KMS-11 (cell line): ENCODE measurements at regions not wholly inside any gene's neighbourhood (a gene's known extent, or its start where the extent isn't known, plus 50 kb on each side); places are given as distances from the start of the nearest gene placed in this dataset.

ENCODE experiments used
- H2AFZ ChIP-seq: fragments of 200-600 bp; sonication (generic); 2 replicates; pipeline ENCODE4 v1.6.1; 2016; ENCODE audit warnings: antibody characterized with exemption, mixed run types, low read depth
- H3K27ac ChIP-seq: fragments of 200-600 bp; sonication (generic); 2 replicates; pipeline ENCODE4 v1.6.1; 2016; ENCODE audit warnings: mild to moderate bottlenecking, mixed run types
- H3K27me3 ChIP-seq: fragments of 200-600 bp; sonication (generic); 2 replicates; pipeline ENCODE4 v1.6.1; 2017; ENCODE audit warnings: mild to moderate bottlenecking, low read depth, mixed run types, moderate library complexity; ENCODE audit not compliant: insufficient read depth
- H3K36me3 ChIP-seq: fragments of 200-600 bp; sonication (generic); 2 replicates; pipeline ENCODE4 v1.6.1; 2017; ENCODE audit warnings: mild to moderate bottlenecking, mixed run types; ENCODE audit not compliant: insufficient read depth
- H3K4me1 ChIP-seq: fragments of 200-600 bp; sonication (generic); 2 replicates; pipeline ENCODE4 v1.6.1; 2016; ENCODE audit warnings: mild to moderate bottlenecking, low read depth, mixed run types; ENCODE audit not compliant: poor library complexity, severe bottlenecking
- H3K4me2 ChIP-seq: fragments of 200-600 bp; sonication (generic); 2 replicates; pipeline ENCODE4 v1.7.0; 2016; ENCODE audit warnings: mild to moderate bottlenecking, mixed run types
- H3K4me3 ChIP-seq: fragments of 200-600 bp; sonication (generic); IDR thresholded peaks from 2 replicates; pipeline ENCODE4 v1.6.1; 2017; ENCODE audit warnings: low read depth, low read length, mixed read lengths; ENCODE audit not compliant: insufficient read depth
- H3K79me2 ChIP-seq: fragments of 200-600 bp; sonication (generic); 2 replicates; pipeline ENCODE4 v1.6.1; 2016; ENCODE audit warnings: low read depth, mixed run types; ENCODE audit not compliant: insufficient read depth
- H3K9ac ChIP-seq: fragments of 200-600 bp; sonication (generic); 2 replicates; pipeline ENCODE4 v1.6.1; 2016; ENCODE audit warnings: mild to moderate bottlenecking, mixed run types
- H4K20me1 ChIP-seq: fragments of 200-600 bp; sonication (generic); 2 replicates; pipeline ENCODE4 v1.6.1; 2016; ENCODE audit warnings: mild to moderate bottlenecking, mixed run types; ENCODE audit not compliant: insufficient read depth
- CTCF ChIP-seq: fragments of 200-600 bp; sonication (generic); conservative IDR thresholded peaks from 2 replicates; pipeline ENCODE4 v1.6.1; 2017; ENCODE audit warnings: low read depth, mild to moderate bottlenecking, antibody characterized with exemption, low read length, moderate library complexity, mixed read lengths

DNA sequence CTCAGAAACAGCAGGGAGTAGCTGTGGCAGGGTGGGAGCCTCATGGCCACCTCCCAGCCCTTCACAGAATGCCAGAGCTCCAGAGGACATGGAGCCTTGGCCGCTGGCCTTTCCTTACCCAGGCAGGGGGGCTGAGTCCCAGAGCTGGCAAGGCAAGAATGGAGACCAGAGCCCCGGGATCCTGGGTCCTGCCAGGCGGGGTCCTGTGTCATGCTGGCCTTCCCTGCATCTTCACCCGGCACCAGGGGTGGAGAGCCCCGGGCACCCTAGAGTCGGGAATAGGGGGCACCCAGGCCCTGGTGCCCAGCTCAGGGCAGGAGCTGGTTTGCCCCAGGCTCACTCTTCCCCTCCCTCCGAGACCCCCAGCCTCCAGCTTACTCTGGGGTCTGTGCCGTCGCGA is 519.9 kb downstream of the TBC1D22A start:
- Histone ChIP-seq H3K27ac (no peak overlapping the region), H3K79me2 (no peaks in the 10 kb centered on the region), H3K9ac (no peak overlapping the region), H2AFZ (no peak overlapping the region), H3K27me3 (no peaks in the 10 kb centered on the region; the same call in 1 of the 2 replicates), H4K20me1 (no peaks in the 10 kb centered on the region), H3K4me1 (no peaks in the 10 kb centered on the region), H3K4me2 (no peak overlapping the region), H3K36me3 (no peaks in the 10 kb centered on the region), H3K4me3 (no peak overlapping the region)
- TF ChIP-seq CTCF: no peak

DNA sequence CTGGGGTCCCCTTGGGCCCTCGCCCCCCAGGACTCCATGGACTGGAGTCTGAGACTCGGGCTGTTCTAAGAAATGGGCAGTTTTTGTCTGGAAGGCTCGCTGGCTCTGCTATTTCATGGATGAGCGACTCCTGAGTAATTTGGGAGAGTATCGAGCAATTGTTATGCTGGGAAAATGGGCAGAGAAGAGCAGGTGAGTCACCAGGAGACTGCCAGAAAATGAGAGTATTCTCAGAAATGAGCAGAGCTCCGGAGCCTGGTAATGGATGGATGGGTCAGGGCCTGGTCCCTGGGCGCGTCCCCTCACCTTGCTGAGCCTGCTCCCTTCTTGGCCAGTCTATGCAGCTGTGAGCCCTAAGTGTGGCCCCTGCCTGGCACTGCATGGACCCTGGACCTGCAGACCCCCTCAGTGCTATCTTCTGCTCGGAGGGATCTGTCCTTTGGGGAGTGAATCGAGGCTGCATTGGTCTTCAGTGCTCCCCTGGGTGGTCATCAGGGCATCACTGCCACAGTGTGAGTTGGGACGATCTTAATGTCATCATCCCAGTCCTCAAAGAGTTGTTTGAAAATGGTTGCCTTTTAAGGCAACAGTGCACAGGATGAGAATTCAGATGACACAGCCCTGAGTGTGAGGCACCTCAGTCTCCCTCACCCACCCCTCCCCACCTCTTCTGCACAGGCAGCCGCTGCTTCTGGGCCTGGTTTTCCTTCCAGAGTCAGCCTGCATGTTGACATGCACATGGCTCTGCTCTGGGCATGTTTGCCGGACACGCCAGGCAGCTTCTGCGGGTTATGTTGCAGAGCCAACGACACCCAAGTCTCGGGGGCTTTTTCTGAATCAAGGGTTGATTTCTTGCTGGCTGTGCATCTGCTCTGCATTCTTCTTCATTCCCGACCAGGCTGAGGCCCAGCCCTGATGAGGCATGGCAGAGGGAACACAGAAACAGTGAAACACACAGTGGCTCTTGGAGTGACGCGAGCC is 519.0 kb downstream of the TBC1D22A start:
- Histone ChIP-seq H3K4me2 (no peak overlapping the region), H3K27ac (no peak overlapping the region), H3K9ac (no peak overlapping the region), H3K27me3 (no peaks in the 10 kb centered on the region; the same call in 1 of the 2 replicates), H3K36me3 (no peaks in the 10 kb centered on the region), H2AFZ (no peak overlapping the region), H4K20me1 (no peaks in the 10 kb centered on the region), H3K4me3 (no peak overlapping the region), H3K4me1 (no peaks in the 10 kb centered on the region), H3K79me2 (no peaks in the 10 kb centered on the region)
- TF ChIP-seq CTCF: no peak

DNA sequence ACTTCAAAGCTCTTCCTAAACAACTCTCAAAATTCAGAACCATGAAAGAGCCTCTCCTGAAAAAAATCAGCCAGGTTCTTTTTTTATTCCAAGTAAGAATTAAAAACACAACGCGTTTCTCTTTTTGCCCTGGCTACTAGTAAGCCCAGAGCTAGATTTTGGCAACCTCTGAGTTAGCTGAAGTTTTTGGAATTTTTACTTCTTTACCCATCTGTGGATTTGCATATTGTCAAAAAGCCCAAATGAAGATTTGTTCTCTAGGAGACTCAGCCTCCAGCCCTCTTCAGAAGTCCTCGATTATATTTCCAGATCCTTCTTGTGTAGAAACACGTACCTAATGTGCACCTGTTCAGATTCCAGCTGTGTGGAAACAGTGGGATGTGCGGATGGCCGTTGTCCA is 517.9 kb downstream of the TBC1D22A start:
- no peak for TF ChIP-seq CTCF
- H3K4me1 ChIP-seq: no peaks in the 10 kb centered on the region
- H3K27ac ChIP-seq: no peak overlapping the region
- H3K4me2 ChIP-seq: no peak overlapping the region
- H3K4me3 ChIP-seq: no peak overlapping the region
- no peak overlapping the region for H2AFZ ChIP-seq
- H3K79me2 ChIP-seq: no peaks in the 10 kb centered on the region
- H3K27me3 ChIP-seq: no peaks in the 10 kb centered on the region; the same call in 1 of the 2 replicates
- H4K20me1 ChIP-seq: no peaks in the 10 kb centered on the region
- no peak overlapping the region for H3K9ac ChIP-seq
- no peaks in the 10 kb centered on the region for H3K36me3 ChIP-seq

- Histone ChIP-seq H3K36me3 (no peaks in the 10 kb centered on the region), H3K27me3 (no peaks in the 10 kb centered on the region; the same call in 1 of the 2 replicates), H2AFZ (no peak overlapping the region), H3K27ac (no peak overlapping the region), H3K4me3 (no peak overlapping the region), H3K9ac (no peak overlapping the region), H3K4me2 (no peak overlapping the region), H3K79me2 (no peaks in the 10 kb centered on the region), H3K4me1 (no peaks in the 10 kb centered on the region), H4K20me1 (no peaks in the 10 kb centered on the region)
- TF ChIP-seq CTCF: no peak
Observed at GRCh38 chr22:47279746-47280145, 517.3 kb downstream of the TBC1D22A start.
